Naive thymus-derived CD4-positive, alpha-beta T cell (primary cell): ENCODE measurements at regions not wholly inside any gene's neighbourhood (a gene's known extent, or its start where the extent isn't known, plus 50 kb on each side); places are given as distances from the start of the nearest gene placed in this dataset.
"Not testable (repeated sequence)": the region's sequence is repeated elsewhere in the genome, so short reads cannot be mapped to it uniquely, and the experiment has no call there.

Experiments
- ATAC-seq: fragments of 150-1000 bp; cut with Tn5 transposase; 2 replicates; pipeline ENCODE4 v1.10.0; 2021; ENCODE audit warnings: mild to moderate bottlenecking, moderate library complexity
- CTCF ChIA-PET: fragments of 350-600 bp; sonication (Branson Sonifier 250); formaldehyde crosslinking; loops from one replicate; lab custom pipeline; 2021; ENCODE audit warnings: antibody characterized with exemption; lab: Charles Lee
- POLR2A ChIA-PET: fragments of 350-600 bp; sonication (Branson Sonifier 250); formaldehyde crosslinking; loops from one replicate; lab custom pipeline; 2021; ENCODE audit warnings: antibody characterized with exemption, inconsistent platforms; lab: Charles Lee
- DNase-seq, 9 donors: peaks; one replicate each; pipeline versions ENCODE4 v3.0.0 to v3.0.0-alpha.2; 2020 to 2022; ENCODE audit warnings: mixed read lengths in 1 of 9
- H3K27ac ChIP-seq: one replicate; pipeline ENCODE4 v1.7.0; 2013; ENCODE audit warnings: mild to moderate bottlenecking, low read depth, low read length, moderate library complexity
- H3K27me3 ChIP-seq, 2 donors: one replicate each; pipeline ENCODE4 v1.7.0; 2013; ENCODE audit warnings: low read length in 2 of 2, mild to moderate bottlenecking in 2 of 2, moderate library complexity in 2 of 2; ENCODE audit not compliant: control insufficient read depth in 2 of 2, insufficient read depth in 2 of 2
- H3K36me3 ChIP-seq, 3 experiments: 1 replicate in 2 of 3; 2 replicates in 1 of 3; pipeline ENCODE4 v1.7.0; 2013; ENCODE audit warnings: low read length in 3 of 3, mild to moderate bottlenecking in 3 of 3, moderate library complexity in 1 of 3; ENCODE audit not compliant: insufficient read depth in 3 of 3, control insufficient read depth in 2 of 3
- H3K4me1 ChIP-seq, 2 donors: one replicate each; pipeline ENCODE4 v1.7.0; 2013; ENCODE audit warnings: low read length in 2 of 2, mild to moderate bottlenecking in 2 of 2, moderate library complexity in 1 of 2; ENCODE audit not compliant: control insufficient read depth in 2 of 2, insufficient read depth in 2 of 2
- H3K4me3 ChIP-seq: 2 replicates; pipeline ENCODE4 v1.7.0; 2013; ENCODE audit warnings: mild to moderate bottlenecking, low read length
- H3K9me3 ChIP-seq, 3 experiments: 1 replicate in 2 of 3; 2 replicates in 1 of 3; pipeline ENCODE4 v1.7.0; 2013; ENCODE audit warnings: low read length in 3 of 3; ENCODE audit not compliant: control insufficient read depth in 2 of 3
- H3K27ac Mint-ChIP-seq, 9 donors: one replicate each; pipeline ENCODE4 v1.8.0; 2020 to 2022; ENCODE audit warnings: mixed read lengths in 9 of 9, mild to moderate bottlenecking in 8 of 9, moderate library complexity in 5 of 9, inconsistent platforms in 2 of 9
- H3K27me3 Mint-ChIP-seq, 5 donors: one replicate each; pipeline ENCODE4 v1.8.0; 2021 to 2022; ENCODE audit warnings: mixed read lengths in 5 of 5, mild to moderate bottlenecking in 1 of 5
- H3K36me3 Mint-ChIP-seq, 5 donors: one replicate each; pipeline ENCODE4 v1.8.0; 2020 to 2022; ENCODE audit warnings: mixed read lengths in 5 of 5, mild to moderate bottlenecking in 3 of 5, inconsistent platforms in 1 of 5
- H3K4me1 Mint-ChIP-seq, 7 donors: one replicate each; pipeline ENCODE4 v1.8.0; 2020 to 2022; ENCODE audit warnings: mixed read lengths in 7 of 7, mild to moderate bottlenecking in 3 of 7, inconsistent platforms in 1 of 7
- H3K4me3 Mint-ChIP-seq, 10 donors: one replicate each; pipeline ENCODE4 v1.8.0; 2020 to 2022; ENCODE audit warnings: mild to moderate bottlenecking in 10 of 10, mixed read lengths in 10 of 10, moderate library complexity in 6 of 10, inconsistent platforms in 2 of 10
- H3K9me3 Mint-ChIP-seq, 11 donors: one replicate each; pipeline ENCODE4 v1.8.0; 2020 to 2022; ENCODE audit warnings: mixed read lengths in 11 of 11, mild to moderate bottlenecking in 4 of 11, inconsistent platforms in 1 of 11, moderate library complexity in 1 of 11
- intact Hi-C, 2 donors: fragments of 100-400 bp; cut with micrococcal nuclease; formaldehyde crosslinking; loops; one replicate each; pipeline ENCODE4 v1.15.1; 2023

DNA sequence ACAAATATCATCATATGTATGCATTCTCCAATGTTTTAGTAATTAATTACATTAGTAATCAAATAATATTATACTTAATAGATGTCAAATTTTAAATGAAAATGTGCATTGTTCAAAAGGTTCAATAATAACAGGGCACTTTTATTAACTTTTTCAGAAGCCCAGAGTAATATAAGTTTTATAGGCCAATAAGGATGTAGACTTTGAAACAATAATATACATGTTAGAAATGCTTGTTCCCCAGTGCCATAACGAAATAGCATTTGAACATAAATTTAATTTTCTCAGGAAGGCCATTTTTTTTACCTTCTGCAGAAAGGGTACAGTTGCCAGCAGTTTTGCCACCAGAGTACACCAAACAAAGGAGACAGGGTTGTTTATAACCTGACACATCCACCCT lies 1133.9 kb upstream of the LRRTM3 start:
- no peak overlapping the region for H3K27ac ChIP-seq
- H3K4me1 ChIP-seq = no peaks in the 10 kb centered on the region
- Mint-ChIP-seq H3K4me3 (no peak overlapping the region), H3K4me1 (no peaks in the 10 kb centered on the region), H3K27me3 (no peaks in the 10 kb centered on the region), H3K27ac (no peak overlapping the region), H3K9me3 (peaks cover 0 to 14% (median 3%) of the 10 kb centered on the region in 11 donors), H3K36me3 (peaks cover 0 to 4% (median 0%) of the 10 kb centered on the region in 5 donors)
- DNase-seq (no peak), ATAC-seq (no peak)
- H3K4me3 ChIP-seq = no peak overlapping the region
- POLR2A ChIA-PET = no interaction called here
- no peaks in the 10 kb centered on the region for H3K27me3 ChIP-seq
- no peaks in the 10 kb centered on the region for H3K36me3 ChIP-seq
- CTCF ChIA-PET = no interaction called here
- no peaks in the 10 kb centered on the region for H3K9me3 ChIP-seq
- intact Hi-C loops = no loop called here

DNA sequence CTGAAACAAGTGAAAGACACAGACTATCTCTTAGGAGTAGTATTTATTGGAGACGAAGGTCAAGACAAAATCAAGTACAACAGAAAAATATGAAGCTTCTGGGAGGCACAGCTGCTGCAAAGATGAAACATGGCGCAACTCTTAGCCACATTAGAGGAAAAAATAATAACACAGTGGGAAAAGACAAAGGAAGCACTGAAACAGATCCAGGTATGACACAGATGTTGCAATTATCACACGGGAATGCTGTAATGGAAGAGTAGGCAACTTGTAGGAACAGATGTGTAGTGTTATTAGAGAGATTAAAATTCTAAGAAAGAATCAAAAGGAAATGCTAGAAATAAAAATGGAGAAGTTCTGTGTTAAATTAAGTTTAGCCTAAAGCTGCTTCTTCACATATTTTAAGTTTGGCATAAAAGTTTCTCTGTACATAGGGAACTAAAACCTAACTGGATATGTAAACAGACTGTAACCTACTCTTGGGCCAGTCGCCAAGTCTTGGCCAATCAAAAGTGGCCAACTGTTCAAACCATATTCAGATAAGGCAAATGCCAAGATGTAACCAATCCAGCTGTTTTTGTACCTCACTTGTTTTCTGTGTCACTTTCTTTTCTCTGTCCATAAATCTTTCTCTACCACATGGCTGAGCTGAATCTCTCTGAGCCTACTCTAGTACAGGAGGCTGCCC lies 1132.0 kb upstream of the LRRTM3 start:
- H3K4me3 Mint-ChIP-seq = no peak overlapping the region
- no peaks in the 10 kb centered on the region for H3K4me1 Mint-ChIP-seq
- POLR2A ChIA-PET = no interaction called here
- CTCF ChIA-PET = no interaction called here
- no peak overlapping the region for H3K4me3 ChIP-seq
- no peak overlapping the region for H3K27ac Mint-ChIP-seq
- peaks cover 0 to 10% (median 4%) of the 10 kb centered on the region in 11 donors for H3K9me3 Mint-ChIP-seq
- H3K27ac ChIP-seq = no peak overlapping the region
- H3K4me1 ChIP-seq = no peaks in the 10 kb centered on the region
- H3K36me3 Mint-ChIP-seq = peaks cover 0 to 4% (median 0%) of the 10 kb centered on the region in 5 donors
- H3K27me3 ChIP-seq = no peaks in the 10 kb centered on the region
- ATAC-seq = no peak
- no peak for DNase-seq
- H3K27me3 Mint-ChIP-seq = no peaks in the 10 kb centered on the region
- intact Hi-C loops = no loop called here
- no peaks in the 10 kb centered on the region for H3K36me3 ChIP-seq
- no peaks in the 10 kb centered on the region for H3K9me3 ChIP-seq

DNA sequence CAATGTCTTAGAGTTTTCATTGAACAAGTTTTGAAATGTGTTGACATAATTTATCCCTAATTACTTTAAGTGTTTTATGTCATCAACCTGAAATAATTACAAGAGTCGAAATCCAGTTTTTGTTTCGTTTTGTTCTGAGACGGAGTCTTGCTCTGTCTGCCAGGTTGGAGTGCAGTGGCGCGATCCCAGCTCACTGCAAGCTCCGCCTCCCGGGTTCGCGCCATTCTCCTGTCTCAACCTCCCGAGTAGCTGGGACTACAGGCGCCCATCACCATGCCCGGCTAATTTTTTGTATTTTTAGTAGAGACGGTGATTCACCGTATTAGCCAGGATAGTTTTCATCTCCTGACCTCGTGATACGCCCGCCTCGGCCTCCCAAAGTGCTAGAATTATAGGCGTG lies 1131.0 kb upstream of the LRRTM3 start:
- H3K36me3 Mint-ChIP-seq = not testable (repeated sequence)
- H3K9me3 Mint-ChIP-seq = peaks cover 0 to 13% (median 5%) of the 10 kb centered on the region in 11 donors

DNA sequence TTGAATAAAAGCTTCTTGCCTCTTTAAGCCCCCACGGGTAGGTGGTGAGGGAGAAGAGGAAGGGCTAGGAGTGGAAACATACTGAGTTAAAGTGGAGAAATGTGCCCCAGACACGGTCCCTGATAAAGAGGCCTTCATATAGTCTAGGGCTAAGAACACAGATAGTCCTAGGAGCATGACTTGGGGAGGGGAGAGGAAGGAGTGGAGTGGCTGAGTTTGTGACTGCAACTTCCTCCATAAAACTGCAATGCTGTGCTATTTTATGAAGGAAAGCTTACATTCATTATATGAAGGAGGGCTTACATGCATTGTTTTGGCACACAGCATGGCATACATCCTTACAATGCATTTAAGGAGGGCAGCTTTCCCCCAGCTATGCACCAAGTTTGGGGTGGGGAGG lies 1129.4 kb upstream of the LRRTM3 start:
- Histone ChIP-seq H3K27ac (no peak overlapping the region), H3K9me3 (no peaks in the 10 kb centered on the region), H3K36me3 (no peaks in the 10 kb centered on the region), H3K4me3 (no peak overlapping the region), H3K4me1 (no peaks in the 10 kb centered on the region), H3K27me3 (no peaks in the 10 kb centered on the region)
- peaks cover 0 to 10% (median 4%) of the 10 kb centered on the region in 11 donors for H3K9me3 Mint-ChIP-seq
- ATAC-seq (no peak), DNase-seq (no peak)
- CTCF ChIA-PET = no interaction called here
- H3K4me1 Mint-ChIP-seq = no peaks in the 10 kb centered on the region
- intact Hi-C loops = no loop called here
- H3K27ac Mint-ChIP-seq = no peak overlapping the region
- no peak overlapping the region for H3K4me3 Mint-ChIP-seq
- no peaks in the 10 kb centered on the region for H3K36me3 Mint-ChIP-seq
- H3K27me3 Mint-ChIP-seq = no peaks in the 10 kb centered on the region
- POLR2A ChIA-PET = no interaction called here

More for the DNA sequence above, 1131.0 kb upstream of the LRRTM3 start:
- H3K27ac Mint-ChIP-seq, H3K4me1 ChIP-seq, H3K4me3 Mint-ChIP-seq, ATAC-seq, H3K27me3 ChIP-seq, DNase-seq, H3K27me3 Mint-ChIP-seq, H3K4me3 ChIP-seq, H3K9me3 ChIP-seq, CTCF ChIA-PET, H3K36me3 ChIP-seq, intact Hi-C loops, H3K4me1 Mint-ChIP-seq, H3K27ac ChIP-seq, POLR2A ChIA-PET: not testable (repeated sequence)

DNA sequence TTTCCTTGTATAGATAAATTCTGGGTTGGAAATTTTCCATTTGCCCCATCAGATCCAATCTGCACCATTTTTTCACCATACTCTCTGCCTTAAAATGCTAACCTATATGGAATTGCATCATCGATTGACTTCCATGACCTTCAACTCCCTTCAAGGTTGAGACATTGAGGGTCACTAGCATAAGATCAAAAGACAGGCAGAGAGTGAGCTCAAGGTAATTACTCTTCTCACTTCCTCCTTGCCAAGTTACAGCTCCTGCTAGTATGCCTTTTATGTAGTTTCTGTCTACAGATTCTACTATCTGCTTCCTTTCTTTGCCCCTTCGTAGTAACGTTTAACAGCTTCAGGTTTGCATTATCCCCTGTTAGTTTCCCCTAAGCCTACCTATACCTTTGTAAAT lies 1127.7 kb upstream of the LRRTM3 start:
- Mint-ChIP-seq H3K4me1 (no peaks in the 10 kb centered on the region), H3K9me3 (peaks cover 0 to 10% (median 4%) of the 10 kb centered on the region in 11 donors), H3K27ac (no peak overlapping the region), H3K27me3 (no peaks in the 10 kb centered on the region), H3K4me3 (no peak overlapping the region), H3K36me3 (no peaks in the 10 kb centered on the region)
- H3K4me1 ChIP-seq = no peaks in the 10 kb centered on the region
- ATAC-seq (no peak), DNase-seq (no peak)
- no peaks in the 10 kb centered on the region for H3K36me3 ChIP-seq
- H3K27ac ChIP-seq = no peak overlapping the region
- CTCF ChIA-PET = no interaction called here
- no peaks in the 10 kb centered on the region for H3K9me3 ChIP-seq
- no peaks in the 10 kb centered on the region for H3K27me3 ChIP-seq
- intact Hi-C loops = no loop called here
- no peak overlapping the region for H3K4me3 ChIP-seq
- POLR2A ChIA-PET = no interaction called here

DNA sequence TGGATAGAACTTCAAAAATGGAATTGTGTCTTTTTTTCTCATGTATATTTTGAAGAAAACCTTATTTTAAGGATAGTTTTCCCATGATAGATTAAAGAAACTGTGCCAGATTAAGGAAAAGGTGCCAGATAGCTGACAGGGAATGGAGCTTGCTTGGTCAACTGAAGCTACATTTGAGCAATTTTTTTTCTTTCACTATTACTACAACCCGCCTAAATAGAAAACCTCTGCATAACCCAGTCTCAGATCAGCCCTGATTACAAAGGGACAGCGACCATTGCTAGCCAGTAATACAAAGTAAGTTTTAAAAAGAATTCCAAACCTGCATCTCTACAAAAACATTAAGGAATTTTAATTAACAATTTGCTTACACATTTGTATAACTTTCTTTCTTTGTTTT lies 1123.4 kb upstream of the LRRTM3 start:
- CTCF ChIA-PET = no interaction called here
- Histone ChIP-seq H3K36me3 (no peaks in the 10 kb centered on the region), H3K9me3 (no peaks in the 10 kb centered on the region), H3K27ac (no peak overlapping the region), H3K27me3 (no peaks in the 10 kb centered on the region), H3K4me1 (no peaks in the 10 kb centered on the region), H3K4me3 (no peak overlapping the region)
- no peaks in the 10 kb centered on the region for H3K36me3 Mint-ChIP-seq
- H3K4me1 Mint-ChIP-seq = no peaks in the 10 kb centered on the region
- ATAC-seq (no peak), DNase-seq (no peak)
- peaks cover 0 to 6% (median 3%) of the 10 kb centered on the region in 11 donors for H3K9me3 Mint-ChIP-seq
- H3K27me3 Mint-ChIP-seq = no peaks in the 10 kb centered on the region
- intact Hi-C loops = no loop called here
- H3K4me3 Mint-ChIP-seq = no peak overlapping the region
- no peak overlapping the region for H3K27ac Mint-ChIP-seq
- POLR2A ChIA-PET = no interaction called here

DNA sequence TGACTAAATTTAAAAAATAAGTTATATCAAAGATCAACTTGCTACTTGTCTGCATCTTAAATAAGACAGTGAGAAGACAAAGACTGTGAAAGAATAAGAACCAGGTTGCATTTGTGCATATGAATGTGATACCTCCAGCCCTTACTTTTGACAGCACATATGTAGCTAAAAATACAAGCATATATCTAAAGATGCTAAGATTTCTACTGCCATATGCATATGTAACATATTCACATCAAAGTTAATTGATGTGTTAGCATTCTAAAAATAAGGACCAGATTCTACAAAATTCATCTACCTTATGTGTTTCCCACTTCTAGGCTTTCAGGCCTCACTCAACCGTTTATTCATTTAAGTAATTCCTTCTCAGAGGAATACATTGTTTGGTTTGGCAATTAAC lies 1120.3 kb upstream of the LRRTM3 start:
- CTCF ChIA-PET = no interaction called here
- Histone ChIP-seq H3K36me3 (no peaks in the 10 kb centered on the region), H3K4me1 (no peaks in the 10 kb centered on the region), H3K9me3 (no peaks in the 10 kb centered on the region), H3K27ac (no peak overlapping the region), H3K27me3 (no peaks in the 10 kb centered on the region), H3K4me3 (no peak overlapping the region)
- Mint-ChIP-seq H3K27me3 (no peaks in the 10 kb centered on the region), H3K4me1 (no peaks in the 10 kb centered on the region), H3K36me3 (no peaks in the 10 kb centered on the region), H3K4me3 (no peak overlapping the region), H3K9me3 (peaks cover 0 to 8% (median 1%) of the 10 kb centered on the region in 11 donors), H3K27ac (no peak overlapping the region)
- intact Hi-C loops = no loop called here
- no peak for DNase-seq
- ATAC-seq = no peak
- POLR2A ChIA-PET = no interaction called here
